Epidermal melanocyte (primary cell): ENCODE measurements at regions not wholly inside any gene's neighbourhood (a gene's known extent, or its start where the extent isn't known, plus 50 kb on each side); places are given as distances from the start of the nearest gene placed in this dataset.

Experiments
- DNase-seq: peaks from one replicate; pipeline ENCODE4 v3.0.0; 2011; ENCODE audit warnings: low spot score; ENCODE audit not compliant: insufficient read length

- no peak for DNase-seq
These were observed 226.0 kb upstream of the GSE1 start for GRCh38 chr16:85387171-85387507.

GRCh38 chr16:85387731-85388295, 225.3 kb upstream of the GSE1 start:
- DNase-seq, result no peak

GRCh38 chr16:85389679-85390470, 223.2 kb upstream of the GSE1 start:
- no peak for DNase-seq

GRCh38 chr16:85390511-85391174, 222.5 kb upstream of the GSE1 start:
- peak; percentile 70 for DNase-seq

- DNase-seq, result no peak
These were observed 221.9 kb upstream of the GSE1 start for GRCh38 chr16:85391175-85391707.

- no peak for DNase-seq
These were observed 221.1 kb upstream of the GSE1 start for GRCh38 chr16:85391769-85392583.

- no peak for DNase-seq
These were observed 220.1 kb upstream of the GSE1 start for GRCh38 chr16:85392756-85393673.

- DNase-seq, result peak; percentile 60
These were observed 219.3 kb upstream of the GSE1 start for GRCh38 chr16:85393674-85394451.

- DNase-seq, result no peak
These were observed 218.5 kb upstream of the GSE1 start for GRCh38 chr16:85394456-85395206.

GRCh38 chr16:85395207-85395912, 217.8 kb upstream of the GSE1 start:
- peak; percentile 94 for DNase-seq

GRCh38 chr16:85395913-85396878, 216.9 kb upstream of the GSE1 start:
- no peak for DNase-seq

- DNase-seq, result no peak
These were observed 215.9 kb upstream of the GSE1 start for GRCh38 chr16:85396879-85397871.

- no peak for DNase-seq
These were observed 215.1 kb upstream of the GSE1 start for GRCh38 chr16:85398050-85398451.

- no peak for DNase-seq
These were observed 214.2 kb upstream of the GSE1 start for GRCh38 chr16:85398688-85399582.
